ENCODE measurements at regions not wholly inside any gene's neighbourhood (a gene's known extent, or its start where the extent isn't known, plus 50 kb on each side); places are given as distances from the start of the nearest gene placed in this dataset.

- Histone ChIP-seq H3K9me2 (ENCODE audit: low read depth, low read length) (no peaks in the 10 kb centered on the region), H3K4me3 (ENCODE audit: low read depth, low read length, poor library complexity, severe bottlenecking) (no peak overlapping the region), H3F3A (ENCODE audit: insufficient read depth, low read length) (no peaks in the 10 kb centered on the region), H2AFZ (ENCODE audit: low read length) (no peak overlapping the region), H4K20me1 (ENCODE audit: insufficient read depth, low read length) (no peaks in the 10 kb centered on the region), H3K36me3 (ENCODE audit: insufficient read depth, low read length) (no peaks in the 10 kb centered on the region), H3K27me3 (ENCODE audit: insufficient read depth, low read length) (no peaks in the 10 kb centered on the region), H3K79me2 (ENCODE audit: insufficient read depth, low read length) (no peaks in the 10 kb centered on the region), H3K9me3 (ENCODE audit: low read length) (no peaks in the 10 kb centered on the region), H3K4me2 (ENCODE audit: low read length) (no peak overlapping the region), H3K4me1 (ENCODE audit: insufficient read depth, low read length, severe bottlenecking) (no peaks in the 10 kb centered on the region), H3K27ac (ENCODE audit: low read depth, low read length, poor library complexity, severe bottlenecking) (no peak overlapping the region), H3K9ac (ENCODE audit: low read length) (no peak overlapping the region)
- no peak for TF ChIP-seq EZH2 (IDR thresholded peaks at IDR 0.05; ENCODE audit: borderline replicate concordance, low read length)
- no peak for TF ChIP-seq CTCF (IDR thresholded peaks at IDR 0.05; ENCODE audit: low read length)
Measured at GRCh38 chr7:53811555-53812079, 730.6 kb upstream of the VSTM2A start.

GRCh38 chr7:53812135-53812534 lies 730.0 kb upstream of the VSTM2A start:
- no peaks in the 10 kb centered on the region for H3K36me3 ChIP-seq (ENCODE audit: insufficient read depth, low read length)
- H2AFZ ChIP-seq (ENCODE audit: low read length): no peak overlapping the region
- no peak overlapping the region for H3K27ac ChIP-seq (ENCODE audit: low read depth, low read length, poor library complexity, severe bottlenecking)
- H3K79me2 ChIP-seq (ENCODE audit: insufficient read depth, low read length): no peaks in the 10 kb centered on the region
- no peak overlapping the region for H3K4me2 ChIP-seq (ENCODE audit: low read length)
- H3K9me2 ChIP-seq (ENCODE audit: low read depth, low read length): no peaks in the 10 kb centered on the region
- H3K4me3 ChIP-seq (ENCODE audit: low read depth, low read length, poor library complexity, severe bottlenecking): no peak overlapping the region
- H3K9ac ChIP-seq (ENCODE audit: low read length): no peak overlapping the region
- no peaks in the 10 kb centered on the region for H4K20me1 ChIP-seq (ENCODE audit: insufficient read depth, low read length)
- no peaks in the 10 kb centered on the region for H3K9me3 ChIP-seq (ENCODE audit: low read length)
- TF ChIP-seq CTCF (IDR thresholded peaks at IDR 0.05; ENCODE audit: low read length): no peak
- TF ChIP-seq EZH2 (IDR thresholded peaks at IDR 0.05; ENCODE audit: borderline replicate concordance, low read length): no peak
- no peaks in the 10 kb centered on the region for H3K27me3 ChIP-seq (ENCODE audit: insufficient read depth, low read length)
- H3K4me1 ChIP-seq (ENCODE audit: insufficient read depth, low read length, severe bottlenecking): no peaks in the 10 kb centered on the region
- no peaks in the 10 kb centered on the region for H3F3A ChIP-seq (ENCODE audit: insufficient read depth, low read length)

- Histone ChIP-seq H3K27ac (ENCODE audit: low read depth, low read length, poor library complexity, severe bottlenecking) (no peak overlapping the region), H3K9ac (ENCODE audit: low read length) (no peak overlapping the region), H2AFZ (ENCODE audit: low read length) (no peak overlapping the region), H3K9me2 (ENCODE audit: low read depth, low read length) (no peaks in the 10 kb centered on the region), H3K4me3 (ENCODE audit: low read depth, low read length, poor library complexity, severe bottlenecking) (no peak overlapping the region), H3K9me3 (ENCODE audit: low read length) (no peaks in the 10 kb centered on the region), H3F3A (ENCODE audit: insufficient read depth, low read length) (no peaks in the 10 kb centered on the region), H4K20me1 (ENCODE audit: insufficient read depth, low read length) (no peaks in the 10 kb centered on the region), H3K27me3 (ENCODE audit: insufficient read depth, low read length) (no peaks in the 10 kb centered on the region), H3K4me1 (ENCODE audit: insufficient read depth, low read length, severe bottlenecking) (no peaks in the 10 kb centered on the region), H3K79me2 (ENCODE audit: insufficient read depth, low read length) (no peaks in the 10 kb centered on the region), H3K36me3 (ENCODE audit: insufficient read depth, low read length) (no peaks in the 10 kb centered on the region), H3K4me2 (ENCODE audit: low read length) (no peak overlapping the region)
- TF ChIP-seq CTCF (IDR thresholded peaks at IDR 0.05; ENCODE audit: low read length): no peak
Measured at GRCh38 chr7:53835301-53835700, 706.9 kb upstream of the VSTM2A start.
